Stomach smooth muscle (tissue), 2 donors: ENCODE measurements at regions not wholly inside any gene's neighbourhood (a gene's known extent, or its start where the extent isn't known, plus 50 kb on each side); places are given as distances from the start of the nearest gene placed in this dataset.

Experiments
- H3K27ac ChIP-seq: one replicate; pipeline ENCODE4 v1.7.0; 2013; ENCODE audit warnings: mild to moderate bottlenecking, low read length, inconsistent platforms
- H3K27me3 ChIP-seq, 2 donors: one replicate each; pipeline ENCODE4 v1.7.0; 2013; ENCODE audit warnings: low read length in 2 of 2; ENCODE audit not compliant: insufficient read depth in 2 of 2, control insufficient read depth in 1 of 2
- H3K36me3 ChIP-seq, 2 donors: one replicate each; pipeline ENCODE4 v1.7.0; 2013; ENCODE audit warnings: low read length in 2 of 2; ENCODE audit not compliant: control insufficient read depth in 2 of 2, insufficient read depth in 2 of 2
- H3K4me1 ChIP-seq: one replicate; pipeline ENCODE4 v1.7.0; 2013; ENCODE audit warnings: low read length; ENCODE audit not compliant: control insufficient read depth, insufficient read depth
- H3K4me3 ChIP-seq, 2 donors: one replicate each; pipeline ENCODE4 v1.7.0; 2013; ENCODE audit warnings: low read length in 2 of 2
- H3K9ac ChIP-seq, 2 donors: one replicate each; pipeline ENCODE4 v1.7.0; 2013; ENCODE audit warnings: low read length in 2 of 2, mild to moderate bottlenecking in 1 of 2
- H3K9me3 ChIP-seq, 2 donors: one replicate each; pipeline ENCODE4 v1.7.0; 2013; ENCODE audit warnings: low read length in 2 of 2; ENCODE audit not compliant: control insufficient read depth in 2 of 2
- donor health status: healthy.
- donor health status: Pancreatic carcinoma.

- H3K4me1 ChIP-seq: no peaks in the 10 kb centered on the region
- no peak overlapping the region for H3K4me3 ChIP-seq
- no peaks in the 10 kb centered on the region for H3K9me3 ChIP-seq
- no peak overlapping the region for H3K9ac ChIP-seq
- no peaks in the 10 kb centered on the region for H3K36me3 ChIP-seq
- H3K27ac ChIP-seq: no peak overlapping the region
- H3K27me3 ChIP-seq: no peaks in the 10 kb centered on the region
Measured at GRCh38 chr2:41431756-41432155, 616.1 kb upstream of the PKDCC start.

DNA sequence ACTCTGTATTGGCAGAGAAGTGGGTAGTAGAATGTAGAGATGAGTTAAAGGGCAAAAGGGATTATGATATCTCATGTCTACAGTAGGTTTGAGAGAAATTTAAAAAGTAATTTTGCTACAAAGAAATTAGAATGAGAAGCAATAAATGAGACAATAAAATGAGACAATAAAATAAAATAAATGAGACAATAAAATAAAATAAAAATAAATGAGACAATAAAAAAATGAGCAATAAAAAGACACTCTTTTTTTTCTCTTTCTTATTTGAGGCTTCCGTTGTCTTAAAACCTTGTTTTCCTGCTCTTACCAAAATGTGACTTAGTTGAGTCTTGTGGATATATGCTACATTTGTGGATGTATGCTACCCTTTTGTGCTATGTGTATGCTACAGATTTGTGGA, 615.4 kb upstream of the PKDCC start:
- H3K36me3 ChIP-seq: no peaks in the 10 kb centered on the region
- no peak overlapping the region for H3K9ac ChIP-seq
- no peak overlapping the region for H3K27ac ChIP-seq
- H3K4me3 ChIP-seq: no peak overlapping the region
- no peaks in the 10 kb centered on the region for H3K27me3 ChIP-seq
- H3K9me3 ChIP-seq: no peaks in the 10 kb centered on the region
- no peaks in the 10 kb centered on the region for H3K4me1 ChIP-seq

GRCh38 chr2:41434991-41435390, 612.8 kb upstream of the PKDCC start:
- no peaks in the 10 kb centered on the region for H3K36me3 ChIP-seq
- no peaks in the 10 kb centered on the region for H3K27me3 ChIP-seq
- no peak overlapping the region for H3K4me3 ChIP-seq
- no peak overlapping the region for H3K9ac ChIP-seq
- H3K4me1 ChIP-seq: no peaks in the 10 kb centered on the region
- H3K9me3 ChIP-seq: no peaks in the 10 kb centered on the region
- H3K27ac ChIP-seq: no peak overlapping the region

GRCh38 chr2:41441958-41442357, 605.9 kb upstream of the PKDCC start:
- Histone ChIP-seq H3K4me1 (no peaks in the 10 kb centered on the region), H3K27me3 (no peaks in the 10 kb centered on the region), H3K4me3 (no peak overlapping the region), H3K36me3 (no peaks in the 10 kb centered on the region), H3K9me3 (no peaks in the 10 kb centered on the region), H3K27ac (no peak overlapping the region), H3K9ac (no peak overlapping the region)

GRCh38 chr2:41445865-41446264, 602.0 kb upstream of the PKDCC start:
- H3K4me3 ChIP-seq: no peak overlapping the region
- H3K36me3 ChIP-seq: no peaks in the 10 kb centered on the region
- H3K9me3 ChIP-seq: no peaks in the 10 kb centered on the region
- no peaks in the 10 kb centered on the region for H3K27me3 ChIP-seq
- no peaks in the 10 kb centered on the region for H3K4me1 ChIP-seq
- H3K27ac ChIP-seq: no peak overlapping the region
- H3K9ac ChIP-seq: no peak overlapping the region

DNA sequence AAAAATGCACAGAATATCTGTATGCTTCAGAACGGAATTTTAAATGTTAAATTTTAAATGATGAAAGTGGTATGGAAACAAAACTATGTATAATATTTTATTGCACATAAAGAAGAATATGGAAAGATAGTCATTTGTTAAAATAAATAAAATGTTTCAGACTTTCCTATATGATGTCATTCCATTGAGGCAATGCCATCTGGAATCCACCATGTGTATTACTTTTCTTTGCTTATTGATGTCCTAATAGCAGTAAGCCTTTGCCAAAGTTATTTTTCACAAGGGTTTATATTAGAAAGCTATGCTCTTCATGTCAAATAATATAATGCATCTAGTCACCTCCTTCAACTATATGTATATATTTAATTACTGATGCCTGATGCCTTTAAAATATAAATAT, 601.6 kb upstream of the PKDCC start:
- no peak overlapping the region for H3K9ac ChIP-seq
- no peak overlapping the region for H3K27ac ChIP-seq
- no peaks in the 10 kb centered on the region for H3K36me3 ChIP-seq
- H3K4me1 ChIP-seq: no peaks in the 10 kb centered on the region
- no peaks in the 10 kb centered on the region for H3K27me3 ChIP-seq
- no peak overlapping the region for H3K4me3 ChIP-seq
- H3K9me3 ChIP-seq: no peaks in the 10 kb centered on the region

DNA sequence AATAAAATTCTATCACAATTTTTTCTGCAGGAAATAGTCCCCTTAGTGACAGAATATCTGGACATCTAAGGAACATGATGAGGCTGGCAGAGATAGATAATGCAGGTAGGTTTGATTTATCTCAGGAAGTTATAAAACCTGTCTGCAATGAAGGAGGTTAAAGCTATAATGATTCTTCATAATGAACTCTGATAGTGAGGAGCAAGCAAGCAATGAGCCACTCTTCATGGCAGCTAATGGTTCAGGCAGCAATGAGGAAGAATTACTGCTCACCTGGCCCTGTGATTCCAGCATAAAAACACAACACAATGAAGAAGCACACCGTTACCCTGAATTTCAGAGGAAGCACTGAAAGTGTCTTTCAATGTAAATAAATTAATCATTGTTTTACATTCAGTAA, 599.6 kb upstream of the PKDCC start:
- no peaks in the 10 kb centered on the region for H3K36me3 ChIP-seq
- no peaks in the 10 kb centered on the region for H3K9me3 ChIP-seq
- no peak overlapping the region for H3K27ac ChIP-seq
- no peaks in the 10 kb centered on the region for H3K27me3 ChIP-seq
- H3K4me1 ChIP-seq: no peaks in the 10 kb centered on the region
- H3K4me3 ChIP-seq: no peak overlapping the region
- H3K9ac ChIP-seq: no peak overlapping the region

- Histone ChIP-seq H3K9me3 (no peaks in the 10 kb centered on the region), H3K27me3 (no peaks in the 10 kb centered on the region), H3K36me3 (no peaks in the 10 kb centered on the region), H3K9ac (no peak overlapping the region), H3K27ac (no peak overlapping the region), H3K4me1 (no peaks in the 10 kb centered on the region), H3K4me3 (no peak overlapping the region)
Measured at GRCh38 chr2:41457026-41457425, 590.8 kb upstream of the PKDCC start.

DNA sequence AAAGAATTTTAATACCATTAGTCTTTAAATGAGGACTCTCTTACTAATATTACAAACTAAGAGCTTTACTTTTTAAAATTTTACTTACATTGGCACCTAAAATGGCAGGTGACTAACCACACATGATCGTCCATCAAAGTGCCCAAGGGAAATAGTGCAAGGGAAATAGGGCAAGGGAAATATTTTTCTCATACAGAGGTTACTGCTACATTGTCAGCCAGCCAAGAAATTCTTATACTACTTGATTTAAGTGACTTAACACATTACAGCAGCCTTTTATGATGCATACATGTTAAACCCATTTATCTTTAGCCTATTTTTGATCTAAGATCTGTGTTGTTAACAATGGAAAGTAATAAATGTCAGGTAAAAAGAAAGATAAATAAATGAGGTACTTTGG, 587.2 kb upstream of the PKDCC start:
- no peaks in the 10 kb centered on the region for H3K9me3 ChIP-seq
- no peak overlapping the region for H3K9ac ChIP-seq
- H3K27me3 ChIP-seq: no peaks in the 10 kb centered on the region
- H3K36me3 ChIP-seq: no peaks in the 10 kb centered on the region
- no peak overlapping the region for H3K27ac ChIP-seq
- no peaks in the 10 kb centered on the region for H3K4me1 ChIP-seq
- H3K4me3 ChIP-seq: no peak overlapping the region

DNA sequence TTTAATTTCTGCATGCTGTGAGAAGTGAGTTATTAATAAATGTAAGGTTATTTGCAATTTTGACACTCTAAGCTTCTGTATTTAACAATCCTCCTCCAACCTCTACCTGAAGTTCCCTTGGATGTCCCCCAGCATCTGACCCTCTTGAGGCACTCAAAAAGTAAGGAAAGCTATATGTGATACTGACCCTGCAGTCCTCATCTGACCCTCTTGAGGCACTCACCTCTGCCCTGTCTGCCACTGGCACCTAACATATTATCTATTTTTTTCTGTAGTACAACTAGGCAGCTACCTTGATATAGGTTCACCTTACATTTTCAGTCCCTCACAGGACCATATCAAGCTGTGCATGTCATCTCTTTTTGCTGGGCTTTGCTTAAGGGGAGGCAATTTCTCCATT, 583.4 kb upstream of the PKDCC start:
- H3K4me1 ChIP-seq: no peaks in the 10 kb centered on the region

DNA sequence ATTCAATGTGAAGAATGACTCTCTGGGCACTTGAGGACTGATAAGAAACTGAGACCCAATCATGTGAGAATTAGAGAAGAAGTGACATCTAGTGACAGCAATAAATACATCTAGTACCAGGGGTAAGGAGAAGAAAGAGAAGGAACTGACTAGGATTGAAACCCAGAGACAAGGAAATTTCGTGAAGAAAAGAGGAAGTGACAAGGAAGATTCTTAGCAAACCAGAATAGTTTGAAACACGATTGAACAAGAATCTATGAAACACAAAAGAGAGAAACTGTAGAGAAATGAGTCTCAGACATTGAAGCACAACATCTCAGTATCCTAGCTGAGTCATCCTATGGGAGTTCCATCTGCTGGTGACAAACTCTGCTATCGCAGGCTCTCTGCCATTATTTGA, 571.9 kb upstream of the PKDCC start:
- Histone ChIP-seq H3K36me3 (no peaks in the 10 kb centered on the region), H3K4me1 (no peaks in the 10 kb centered on the region), H3K4me3 (no peak overlapping the region), H3K27ac (no peak overlapping the region), H3K9ac (no peak overlapping the region), H3K27me3 (no peaks in the 10 kb centered on the region), H3K9me3 (no peaks in the 10 kb centered on the region)

More for the DNA sequence above, 583.4 kb upstream of the PKDCC start:
- Histone ChIP-seq H3K4me3 (no peak overlapping the region), H3K9me3 (no peaks in the 10 kb centered on the region), H3K27me3 (no peaks in the 10 kb centered on the region), H3K27ac (no peak overlapping the region), H3K36me3 (no peaks in the 10 kb centered on the region), H3K9ac (no peak overlapping the region)

GRCh38 chr2:41482659-41483058, 565.2 kb upstream of the PKDCC start:
- no peaks in the 10 kb centered on the region for H3K27me3 ChIP-seq
- no peaks in the 10 kb centered on the region for H3K36me3 ChIP-seq
- no peaks in the 10 kb centered on the region for H3K4me1 ChIP-seq
- no peak overlapping the region for H3K4me3 ChIP-seq
- no peak overlapping the region for H3K27ac ChIP-seq
- H3K9ac ChIP-seq: no peak overlapping the region
- no peaks in the 10 kb centered on the region for H3K9me3 ChIP-seq
